ENCODE measurements at regions not wholly inside any gene's neighbourhood (a gene's known extent, or its start where the extent isn't known, plus 50 kb on each side); places are given as distances from the start of the nearest gene placed in this dataset.
"Not testable (repeated sequence)": the region's sequence is repeated elsewhere in the genome, so short reads cannot be mapped to it uniquely, and the experiment has no call there.

- DNase-seq, result no peak
Measured at GRCh38 chr2:142571934-142572333, 305.5 kb upstream of the KYNU start.

DNA sequence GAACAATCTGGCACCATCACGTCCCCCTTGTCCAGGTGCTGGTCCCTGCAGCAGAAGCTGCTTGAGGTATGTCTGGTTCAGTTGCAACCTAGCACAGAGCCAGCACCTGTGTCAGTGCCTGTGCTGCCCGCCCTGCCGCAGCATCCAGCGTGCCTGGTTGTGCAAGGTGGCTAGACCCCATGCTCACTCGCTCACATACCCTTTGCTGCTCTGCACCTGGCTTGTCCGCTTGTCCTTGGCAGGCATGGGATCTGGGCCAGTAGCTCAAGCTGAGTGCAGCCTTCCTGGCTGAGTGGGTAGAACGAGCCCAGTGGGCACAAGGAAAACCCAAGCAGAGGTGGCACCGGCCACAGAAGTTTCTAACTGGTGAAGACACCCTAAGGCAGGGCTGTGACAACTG lies 314.6 kb upstream of the KYNU start:
- no peak for DNase-seq

DNA sequence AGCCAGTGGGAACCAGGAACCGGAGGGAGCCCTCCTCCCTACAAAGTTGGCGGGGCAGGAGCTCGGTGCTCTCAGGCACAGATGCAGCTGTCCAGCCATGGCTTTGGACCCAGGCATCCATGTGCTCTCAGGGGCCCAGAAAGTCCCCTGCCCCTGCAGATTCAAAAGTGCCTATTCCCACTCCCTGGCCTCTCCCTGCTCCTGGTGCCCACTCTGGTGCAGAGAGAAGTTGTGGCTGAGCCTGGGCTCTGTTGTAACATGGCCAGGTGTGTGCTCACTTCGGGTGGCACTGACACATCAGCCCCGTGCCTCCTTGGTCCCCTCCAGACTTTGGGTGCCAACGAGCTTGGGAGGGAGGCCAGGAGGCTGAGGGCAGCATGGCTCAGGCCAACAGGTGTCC lies 315.8 kb upstream of the KYNU start:
- no peak for DNase-seq

- no peak for DNase-seq
Measured at GRCh38 chr2:142557391-142557790, 320.1 kb upstream of the KYNU start.

GRCh38 chr2:142545999-142546398 lies 331.5 kb upstream of the KYNU start:
- not testable (repeated sequence) for DNase-seq

DNA sequence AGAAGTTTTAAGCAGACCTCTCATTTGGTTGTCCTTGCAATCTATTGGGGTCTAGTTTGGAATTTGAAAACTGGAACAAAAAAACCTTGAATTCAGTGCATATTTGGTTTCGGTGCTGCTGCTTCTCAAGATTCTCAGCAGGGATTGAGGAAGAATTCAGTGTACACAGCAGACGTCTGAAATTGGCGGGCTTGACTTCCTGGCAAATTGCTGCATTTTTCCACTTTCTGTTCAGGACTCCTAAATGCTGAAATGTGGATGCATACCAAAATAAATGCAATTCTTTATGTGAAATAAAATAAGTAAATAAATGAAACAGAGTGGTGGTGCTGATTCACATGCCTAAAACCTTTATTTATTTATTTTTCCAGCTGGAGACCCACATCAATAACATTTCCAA lies 332.4 kb upstream of the KYNU start:
- DNase-seq, result no peak

DNA sequence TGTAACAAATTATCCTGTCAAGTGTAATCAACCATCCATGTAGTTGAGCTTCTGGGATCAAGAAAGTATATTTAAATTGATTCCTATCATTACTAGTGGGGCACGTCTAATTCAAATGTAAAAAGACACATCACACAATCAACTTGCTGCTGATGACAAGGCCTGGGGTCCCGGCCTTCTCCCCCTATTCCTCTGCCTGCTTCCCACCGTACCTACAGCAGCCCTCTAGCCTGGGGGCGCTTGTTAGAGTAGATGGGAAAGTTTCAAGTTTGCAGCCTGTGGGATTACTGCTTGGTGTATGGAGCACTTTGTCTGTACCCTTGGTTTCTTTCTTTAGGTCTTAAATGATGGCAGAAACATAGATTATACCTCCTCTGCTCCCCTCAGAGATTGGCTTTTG lies 333.3 kb upstream of the KYNU start:
- no peak for DNase-seq

DNA sequence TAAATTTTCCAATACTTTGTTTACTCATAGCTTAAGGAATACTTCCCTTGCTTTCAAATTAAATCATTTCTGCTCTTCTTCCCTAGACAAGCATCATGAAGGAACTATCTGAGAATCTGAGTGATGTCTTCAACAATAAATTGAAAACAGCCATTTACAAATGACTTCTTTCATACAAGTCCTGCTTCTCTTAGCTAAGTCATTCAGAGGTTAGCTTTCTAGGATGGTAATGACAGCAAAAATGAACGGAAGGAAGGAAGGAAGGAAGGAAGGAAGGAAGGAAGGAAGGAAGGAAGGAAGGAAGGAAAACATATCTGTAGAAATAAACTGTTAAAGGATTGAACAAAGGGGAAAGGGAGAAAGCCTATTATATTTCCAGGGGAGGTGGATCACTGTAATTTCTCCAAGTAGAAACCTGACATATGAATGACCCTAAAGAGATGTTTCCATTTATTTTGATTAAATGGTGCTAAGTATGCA lies 335.0 kb upstream of the KYNU start:
- no peak for DNase-seq

DNA sequence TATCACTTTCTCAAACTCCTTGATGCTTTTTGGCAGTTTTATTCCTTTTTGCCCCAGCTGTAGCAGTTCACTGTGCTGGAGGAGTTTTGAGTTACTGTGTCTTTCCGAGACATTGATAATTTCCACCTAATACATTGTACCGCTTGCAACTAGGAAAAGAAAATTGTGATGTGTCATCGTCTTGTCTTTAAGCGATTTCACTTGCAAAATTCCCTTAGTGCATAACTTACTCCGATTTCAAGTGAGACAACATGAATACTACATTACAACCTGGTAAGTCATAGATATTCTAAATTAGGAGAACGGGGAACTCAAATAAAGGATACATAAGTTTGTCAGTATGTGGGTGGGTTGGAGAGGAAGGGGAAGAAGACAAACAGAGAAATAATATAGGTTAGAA lies 340.5 kb upstream of the KYNU start:
- no peak for DNase-seq

- DNase-seq, result no peak
Measured at GRCh38 chr2:142536492-142536891, 341.0 kb upstream of the KYNU start.

GRCh38 chr2:142535311-142535710 lies 342.2 kb upstream of the KYNU start:
- no peak for DNase-seq

GRCh38 chr2:142533177-142533576 lies 344.3 kb upstream of the KYNU start:
- no peak for DNase-seq

DNA sequence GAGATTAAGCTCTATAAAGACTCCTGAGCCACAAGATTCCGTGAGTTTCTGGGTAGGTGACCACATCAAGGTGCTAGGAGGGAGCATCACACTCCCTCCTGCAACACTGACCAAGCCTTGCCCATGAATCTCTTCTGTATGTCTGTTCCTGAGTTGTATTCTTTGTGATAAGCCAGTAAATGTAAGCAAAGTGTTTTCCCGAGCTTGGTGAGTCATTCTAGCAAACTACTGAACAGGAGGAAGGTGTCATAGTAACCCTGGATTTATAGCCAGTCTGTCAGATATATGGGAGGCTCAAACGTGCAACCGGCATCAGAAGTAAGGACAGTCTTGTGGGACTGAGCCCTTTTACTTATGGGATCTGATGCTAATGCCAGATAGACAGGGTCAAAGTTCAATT lies 346.1 kb upstream of the KYNU start:
- no peak for DNase-seq

- no peak for DNase-seq
Measured at GRCh38 chr2:142525720-142526119, 351.7 kb upstream of the KYNU start.

DNA sequence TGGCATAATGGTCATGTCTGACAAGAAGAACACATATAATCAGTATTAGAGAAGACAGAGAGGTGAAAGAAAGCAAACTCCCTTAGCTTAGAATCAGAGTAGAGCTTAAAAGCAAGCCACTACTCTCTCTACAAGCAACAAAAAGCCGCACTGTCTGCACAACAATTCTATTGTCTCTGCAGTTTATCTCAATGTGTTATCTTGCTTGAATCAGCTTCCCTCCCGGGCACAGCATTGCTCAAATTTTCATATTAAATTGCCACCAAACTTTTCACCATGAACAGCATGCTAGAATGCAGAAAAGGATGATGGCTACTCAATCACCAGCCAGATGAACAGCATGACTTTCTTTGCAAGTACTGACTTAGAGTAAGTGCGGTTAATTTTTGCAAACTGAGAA lies 356.0 kb upstream of the KYNU start:
- DNase-seq, result no peak

DNA sequence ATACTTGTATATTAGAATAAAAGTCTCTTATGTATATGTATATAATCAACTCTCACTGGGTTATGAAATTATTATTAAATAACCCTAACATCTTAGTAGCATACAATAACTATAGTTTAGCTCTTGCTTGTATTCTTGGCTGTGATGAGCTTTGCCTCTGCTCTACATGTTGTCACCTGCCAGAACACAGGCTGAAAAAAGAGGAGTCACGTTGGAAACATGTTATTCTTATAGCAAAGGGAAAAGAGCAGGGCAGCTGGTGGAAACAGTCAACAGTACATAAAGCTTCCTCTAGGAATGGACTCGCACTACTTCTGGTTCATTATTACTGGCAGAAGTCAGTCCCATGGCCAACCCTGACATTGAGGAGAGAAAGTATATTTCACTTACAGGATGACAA lies 362.0 kb upstream of the KYNU start:
- DNase-seq, result no peak

DNA sequence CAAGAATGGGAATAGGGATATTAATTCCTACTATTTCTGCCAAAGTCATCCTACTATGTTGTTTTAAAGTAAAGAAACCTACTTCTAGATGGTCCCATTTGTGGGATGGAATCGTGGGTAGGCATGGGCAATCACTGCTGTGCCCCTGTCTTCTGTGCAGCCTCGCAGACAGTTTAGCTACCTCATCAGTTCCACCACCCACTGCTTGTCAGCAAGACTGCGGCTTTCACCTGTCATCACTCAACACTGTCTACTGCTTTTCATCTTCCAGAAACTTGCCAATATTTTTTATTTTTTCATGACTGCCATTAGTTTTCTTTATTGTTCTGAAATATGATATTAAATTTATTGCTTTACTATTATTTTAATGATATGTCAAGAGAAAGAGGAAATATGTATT lies 368.1 kb upstream of the KYNU start:
- no peak for DNase-seq

DNA sequence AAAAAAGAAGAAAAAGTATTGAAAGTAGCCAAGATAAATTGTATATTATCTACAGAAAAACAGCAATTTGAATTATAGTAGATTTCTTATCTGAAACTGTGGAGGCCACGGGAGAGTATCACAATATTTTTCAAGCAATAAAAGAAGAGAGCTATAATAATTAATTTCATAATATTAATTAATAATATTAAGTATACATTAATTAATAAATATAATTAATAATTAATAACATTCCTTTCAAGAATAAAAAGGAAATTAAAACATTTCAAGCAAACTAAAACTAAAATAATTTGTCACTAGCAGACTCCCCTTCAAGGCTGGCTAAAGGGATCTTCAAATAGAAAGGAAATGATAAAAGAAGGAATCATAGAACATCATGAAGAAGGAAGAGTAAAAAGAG lies 372.7 kb upstream of the KYNU start:
- DNase-seq, result no peak

DNA sequence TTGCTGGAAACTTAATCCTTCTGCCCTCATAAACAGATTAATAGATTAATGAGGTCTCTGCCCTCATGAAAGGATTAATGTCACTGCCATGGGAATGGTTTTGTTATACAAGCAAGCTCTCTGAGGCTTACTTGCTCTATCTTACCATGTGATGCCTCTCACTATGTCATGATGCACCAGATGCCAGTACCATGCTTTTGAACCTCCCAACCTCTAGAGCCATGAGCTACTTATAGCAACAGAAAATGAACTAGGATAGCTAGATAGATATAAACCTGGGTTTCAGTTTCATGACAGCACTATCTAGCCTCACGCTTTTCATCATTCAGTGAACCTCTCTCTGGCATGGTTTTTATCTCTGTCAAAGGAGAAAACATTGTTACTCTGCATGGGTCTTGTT lies 371.6 kb upstream of the LRP1B start:
- DNase-seq, result no peak

DNA sequence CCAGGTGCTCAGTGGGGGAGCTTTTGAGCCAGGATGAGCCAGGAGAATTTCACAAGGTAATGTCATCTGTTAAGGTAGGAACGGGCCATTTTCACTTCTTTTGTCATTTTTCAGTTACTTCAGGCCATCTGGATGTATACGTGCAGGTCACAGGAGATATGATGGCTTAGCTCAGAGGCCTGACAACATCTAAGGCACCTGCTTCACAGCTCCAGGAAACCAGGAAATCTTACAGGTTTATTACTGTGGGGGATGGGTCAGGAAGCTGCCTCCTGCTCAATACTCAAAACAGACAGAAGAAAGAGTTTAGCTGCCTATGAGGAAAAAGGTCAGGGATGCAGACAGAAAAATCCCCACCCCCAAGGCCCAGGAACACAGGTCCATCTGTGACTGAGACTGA lies 364.3 kb upstream of the LRP1B start:
- DNase-seq, result no peak

DNA sequence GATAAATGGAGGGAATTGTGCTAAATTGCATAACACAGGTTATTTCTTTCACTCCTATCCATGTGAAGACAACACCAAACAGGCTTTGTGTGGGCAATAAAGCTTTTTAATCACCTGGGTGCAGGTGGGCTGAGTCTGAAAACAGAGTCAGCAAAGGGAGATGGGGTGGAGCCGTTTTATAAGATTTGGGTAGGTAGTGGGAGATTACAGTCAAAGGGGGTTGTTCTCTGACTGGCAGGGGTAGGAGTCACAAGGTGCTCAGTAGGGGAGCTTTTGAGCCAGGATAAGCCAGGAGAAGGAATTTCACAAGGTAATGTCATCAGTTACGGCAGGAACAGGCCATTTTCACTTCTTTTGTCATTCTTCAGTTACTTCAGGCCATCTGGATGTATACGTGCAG lies 358.8 kb upstream of the LRP1B start:
- DNase-seq, result not testable (repeated sequence)

- no peak for DNase-seq
Measured at GRCh38 chr2:142484111-142484510, 353.3 kb upstream of the LRP1B start.

DNA sequence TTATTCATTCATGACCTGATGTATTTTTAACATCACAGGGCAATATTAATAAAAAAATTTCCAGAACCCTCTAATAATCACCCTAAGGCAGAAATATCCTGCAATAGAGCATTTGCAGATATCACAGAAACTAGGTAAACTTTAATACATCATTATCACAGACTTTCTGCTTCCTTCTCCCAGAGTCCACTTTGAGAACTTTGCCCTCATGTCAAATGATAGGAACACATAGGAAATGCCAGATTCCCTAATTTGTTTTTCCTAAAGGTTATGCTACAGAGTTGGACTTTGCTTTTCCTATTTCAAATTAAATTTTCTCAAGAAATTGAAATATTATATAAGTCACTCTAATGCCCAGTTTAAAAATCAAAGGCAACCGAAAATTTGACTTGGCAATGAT lies 352.8 kb upstream of the LRP1B start:
- DNase-seq, result no peak

- DNase-seq, result no peak
Measured at GRCh38 chr2:142478206-142478605, 347.4 kb upstream of the LRP1B start.

DNA sequence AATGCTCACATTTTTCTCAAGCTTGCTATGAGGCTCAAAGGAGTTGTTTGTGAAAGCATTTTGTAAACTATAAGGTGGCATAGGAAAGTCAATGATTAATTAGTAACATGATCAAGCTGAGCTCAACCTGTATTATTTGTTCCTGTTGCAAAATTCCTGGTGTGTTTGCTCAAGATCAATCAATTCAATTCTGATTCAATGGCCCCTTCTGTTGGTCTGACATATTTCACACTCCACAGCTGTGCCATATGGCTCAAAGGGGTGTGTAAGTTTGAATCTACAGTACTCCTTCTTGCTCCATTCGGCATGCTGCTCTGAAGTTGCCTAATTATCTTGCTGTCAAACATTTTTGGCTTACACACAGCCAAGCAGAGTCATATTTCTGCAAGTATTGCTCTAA lies 341.6 kb upstream of the LRP1B start:
- DNase-seq, result no peak

DNA sequence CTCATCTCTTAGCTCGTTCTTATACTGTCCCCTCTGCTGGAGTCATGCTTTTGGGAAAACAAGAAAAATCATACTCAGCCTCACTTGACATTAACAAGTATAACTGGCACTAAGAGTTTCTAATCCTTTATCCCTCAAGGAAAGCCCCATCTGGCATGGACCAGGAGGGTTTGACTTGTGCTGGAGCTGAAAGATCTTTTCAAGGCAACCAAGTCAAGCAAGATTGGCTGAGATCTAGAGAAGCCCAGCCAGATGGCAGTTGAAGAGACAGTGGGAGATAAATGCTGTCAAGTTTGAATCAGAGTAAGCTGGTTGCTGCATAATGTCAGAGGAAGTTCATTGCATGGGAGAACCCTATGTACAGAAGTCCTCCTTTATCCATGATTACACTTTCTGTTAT lies 336.5 kb upstream of the LRP1B start:
- no peak for DNase-seq
